Activated CD4-positive, alpha-beta T cell treated with anti-CD3 and anti-CD28 coated beads, Interleukin-2, amount 10 ng/mL, durations not matched to agents 24 days and 14 days (primary cell): ENCODE measurements at regions not wholly inside any gene's neighbourhood (a gene's known extent, or its start where the extent isn't known, plus 50 kb on each side); places are given as distances from the start of the nearest gene placed in this dataset.
A peak's percentile ranks its signal among the peaks of the same experiment; 100 is the strongest.

Experiments used
- DNase-seq: peaks from one replicate; pipeline ENCODE4 v3.0.0; 2022
- H3K27ac Mint-ChIP-seq: one replicate; pipeline ENCODE4 v1.8.0; 2022; ENCODE audit warnings: mild to moderate bottlenecking, mixed read lengths
- H3K27me3 Mint-ChIP-seq: one replicate; pipeline ENCODE4 v1.8.0; 2022; ENCODE audit warnings: mixed read lengths
- H3K36me3 Mint-ChIP-seq: one replicate; pipeline ENCODE4 v1.8.0; 2022; ENCODE audit warnings: low read depth, mild to moderate bottlenecking, mixed read lengths
- H3K4me1 Mint-ChIP-seq: one replicate; pipeline ENCODE4 v1.8.0; 2021; ENCODE audit warnings: mixed read lengths
- H3K4me3 Mint-ChIP-seq: one replicate; pipeline ENCODE4 v1.8.0; 2022; ENCODE audit warnings: mild to moderate bottlenecking, moderate library complexity, mixed read lengths
- H3K9me3 Mint-ChIP-seq: one replicate; pipeline ENCODE4 v1.8.0; 2021; ENCODE audit warnings: mixed read lengths
- intact Hi-C: fragments of 100-400 bp; cut with micrococcal nuclease; formaldehyde crosslinking; loops from one replicate; pipeline ENCODE4 v1.15.1; 2023

GRCh38 chr20:43843096-43843964, 71.3 kb upstream of the TOX2 start:
- no peak overlapping the region for H3K4me3 Mint-ChIP-seq
- no peaks in the 10 kb centered on the region for H3K9me3 Mint-ChIP-seq
- no peak for DNase-seq
- no peaks in the 10 kb centered on the region for H3K36me3 Mint-ChIP-seq
- no peak overlapping the region for H3K27ac Mint-ChIP-seq
- peaks cover 58% of the 10 kb centered on the region for H3K4me1 Mint-ChIP-seq
- peaks cover 2% of the 10 kb centered on the region for H3K27me3 Mint-ChIP-seq
- intact Hi-C loops = loop anchor here (10.0 kb wide), 1 partner anchor 231 kb away; no protein-coding TSS in a partner anchor

GRCh38 chr20:43842126-43843020, 72.3 kb upstream of the TOX2 start:
- intact Hi-C loops = loop anchor here (10.0 kb wide), 1 partner anchor 232 kb away; no protein-coding TSS in a partner anchor
- no peaks in the 10 kb centered on the region for H3K9me3 Mint-ChIP-seq
- H3K27ac Mint-ChIP-seq = no peak overlapping the region
- no peaks in the 10 kb centered on the region for H3K36me3 Mint-ChIP-seq
- DNase-seq = no peak
- peaks cover 67% of the 10 kb centered on the region for H3K4me1 Mint-ChIP-seq
- H3K4me3 Mint-ChIP-seq = no peak overlapping the region
- H3K27me3 Mint-ChIP-seq = peaks cover 4% of the 10 kb centered on the region

- DNase-seq = peak; percentile 78
- Mint-ChIP-seq H3K4me1 (peaks cover 55% of the 10 kb centered on the region), H3K36me3 (no peaks in the 10 kb centered on the region), H3K9me3 (no peaks in the 10 kb centered on the region), H3K4me3 (no peak overlapping the region), H3K27ac (peak overlapping the region; percentile 73), H3K27me3 (peaks cover 4% of the 10 kb centered on the region)
- intact Hi-C loops = loop anchor here (1.0 to 10.0 kb wide), 2 partner anchors 89 to 234 kb away; no protein-coding TSS in a partner anchor
Measured at GRCh38 chr20:43840382-43841070, 74.1 kb upstream of the TOX2 start.

- H3K4me3 Mint-ChIP-seq = peak overlapping the region; percentile 21
Measured at GRCh38 chr20:43839793-43840199, 74.9 kb upstream of the TOX2 start.

GRCh38 chr20:43838703-43839060, 76.0 kb upstream of the TOX2 start:
- peak; percentile 60 for DNase-seq
- intact Hi-C loops = loop anchor here (2.0 kb wide), 1 partner anchor 116 kb away; no protein-coding TSS in a partner anchor
- H3K4me3 Mint-ChIP-seq = no peak overlapping the region

More at GRCh38 chr20:43839793-43840199, 74.9 kb upstream of the TOX2 start:
- peaks cover 4% of the 10 kb centered on the region for H3K27me3 Mint-ChIP-seq
- H3K36me3 Mint-ChIP-seq = no peaks in the 10 kb centered on the region
- peak overlapping the region; percentile 73 for H3K27ac Mint-ChIP-seq
- H3K4me1 Mint-ChIP-seq = peaks cover 48% of the 10 kb centered on the region
- intact Hi-C loops = loop anchor here (1.0 to 10.0 kb wide), 3 partner anchors 88 to 235 kb away; no protein-coding TSS in a partner anchor
- peak; percentile 63 for DNase-seq
- H3K9me3 Mint-ChIP-seq = no peaks in the 10 kb centered on the region

GRCh38 chr20:43837856-43838702, 76.6 kb upstream of the TOX2 start:
- Mint-ChIP-seq H3K27me3 (peaks cover 4% of the 10 kb centered on the region), H3K36me3 (no peaks in the 10 kb centered on the region), H3K4me3 (no peak overlapping the region), H3K9me3 (no peaks in the 10 kb centered on the region), H3K4me1 (peaks cover 35% of the 10 kb centered on the region), H3K27ac (no peak overlapping the region)
- intact Hi-C loops = loop anchor here (2.0 kb wide), 1 partner anchor 117 kb away; no protein-coding TSS in a partner anchor
- DNase-seq = peak; percentile 56

More at GRCh38 chr20:43838703-43839060, 76.0 kb upstream of the TOX2 start:
- Mint-ChIP-seq H3K27ac (peak overlapping the region; percentile 69), H3K27me3 (peaks cover 4% of the 10 kb centered on the region), H3K9me3 (no peaks in the 10 kb centered on the region), H3K36me3 (no peaks in the 10 kb centered on the region), H3K4me1 (peaks cover 39% of the 10 kb centered on the region)

- intact Hi-C loops = no loop called here
- Mint-ChIP-seq H3K36me3 (no peaks in the 10 kb centered on the region), H3K27me3 (peaks cover 4% of the 10 kb centered on the region), H3K27ac (no peak overlapping the region), H3K4me3 (no peak overlapping the region), H3K9me3 (peaks cover 5% of the 10 kb centered on the region), H3K4me1 (peaks cover 35% of the 10 kb centered on the region)
- DNase-seq = peak; percentile 28
Measured at GRCh38 chr20:43836790-43837189, 77.9 kb upstream of the TOX2 start.

GRCh38 chr20:43835944-43836508, 78.6 kb upstream of the TOX2 start:
- Mint-ChIP-seq H3K36me3 (no peaks in the 10 kb centered on the region), H3K9me3 (peaks cover 5% of the 10 kb centered on the region), H3K27ac (no peak overlapping the region), H3K27me3 (peaks cover 2% of the 10 kb centered on the region), H3K4me3 (no peak overlapping the region), H3K4me1 (peaks cover 31% of the 10 kb centered on the region)
- intact Hi-C loops = no loop called here
- peak; percentile 46 for DNase-seq

- DNase-seq = peak; percentile 53
- intact Hi-C loops = no loop called here
- Mint-ChIP-seq H3K36me3 (no peaks in the 10 kb centered on the region), H3K4me1 (peaks cover 14% of the 10 kb centered on the region), H3K4me3 (no peak overlapping the region), H3K27ac (no peak overlapping the region), H3K27me3 (peaks cover 2% of the 10 kb centered on the region), H3K9me3 (peaks cover 14% of the 10 kb centered on the region)
Measured at GRCh38 chr20:43833511-43834395, 80.9 kb upstream of the TOX2 start.

- H3K4me3 Mint-ChIP-seq = no peak overlapping the region
- DNase-seq = peak; percentile 41
- peaks cover 7% of the 10 kb centered on the region for H3K4me1 Mint-ChIP-seq
- peaks cover 2% of the 10 kb centered on the region for H3K27me3 Mint-ChIP-seq
- H3K9me3 Mint-ChIP-seq = peaks cover 14% of the 10 kb centered on the region
- intact Hi-C loops = no loop called here
- H3K36me3 Mint-ChIP-seq = no peaks in the 10 kb centered on the region
- no peak overlapping the region for H3K27ac Mint-ChIP-seq
Measured at GRCh38 chr20:43832961-43833360, 81.7 kb upstream of the TOX2 start.

GRCh38 chr20:43832096-43832816, 82.4 kb upstream of the TOX2 start:
- intact Hi-C loops = no loop called here
- Mint-ChIP-seq H3K4me1 (no peaks in the 10 kb centered on the region), H3K4me3 (no peak overlapping the region), H3K27ac (no peak overlapping the region), H3K27me3 (no peaks in the 10 kb centered on the region), H3K9me3 (peaks cover 14% of the 10 kb centered on the region), H3K36me3 (no peaks in the 10 kb centered on the region)
- DNase-seq = peak; percentile 36
